ENCODE measurements at regions not wholly inside any gene's neighbourhood (a gene's known extent, or its start where the extent isn't known, plus 50 kb on each side); places are given as distances from the start of the nearest gene placed in this dataset.

DNA sequence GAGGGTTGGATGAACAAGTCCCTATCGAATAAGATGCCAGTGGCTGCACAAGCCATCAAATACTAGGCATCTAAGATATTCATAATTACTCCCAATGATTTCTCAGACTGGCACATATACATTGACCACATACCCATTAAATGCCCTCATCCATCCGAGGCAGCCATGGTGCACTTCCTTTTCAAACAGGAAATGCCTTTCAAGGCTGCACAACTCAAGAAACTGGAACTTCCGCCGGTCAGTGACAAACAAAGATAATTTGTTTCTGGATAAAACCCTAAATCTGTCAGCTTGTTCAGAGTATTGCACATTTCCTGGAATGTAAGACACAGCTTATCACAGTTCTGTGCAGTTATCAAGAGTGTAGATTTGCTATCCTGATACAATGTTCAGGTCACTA lies 203.7 kb downstream of the RMST start:
- no peak for DNase-seq (ENCODE audit: low spot score, unreplicated experiment)
- Mint-ChIP-seq H3K4me3 (ENCODE audit: low read depth) (no peak overlapping the region), H3K4me1 (ENCODE audit: low read depth) (no peaks in the 10 kb centered on the region), H3K36me3 (ENCODE audit: insufficient read depth) (peaks cover 2% of the 10 kb centered on the region), H3K9me3 (ENCODE audit: low read depth) (peaks cover 10% of the 10 kb centered on the region), H3K27ac (no peak overlapping the region), H3K27me3 (peaks cover 3% of the 10 kb centered on the region)
- TF ChIP-seq, protein P1, sequence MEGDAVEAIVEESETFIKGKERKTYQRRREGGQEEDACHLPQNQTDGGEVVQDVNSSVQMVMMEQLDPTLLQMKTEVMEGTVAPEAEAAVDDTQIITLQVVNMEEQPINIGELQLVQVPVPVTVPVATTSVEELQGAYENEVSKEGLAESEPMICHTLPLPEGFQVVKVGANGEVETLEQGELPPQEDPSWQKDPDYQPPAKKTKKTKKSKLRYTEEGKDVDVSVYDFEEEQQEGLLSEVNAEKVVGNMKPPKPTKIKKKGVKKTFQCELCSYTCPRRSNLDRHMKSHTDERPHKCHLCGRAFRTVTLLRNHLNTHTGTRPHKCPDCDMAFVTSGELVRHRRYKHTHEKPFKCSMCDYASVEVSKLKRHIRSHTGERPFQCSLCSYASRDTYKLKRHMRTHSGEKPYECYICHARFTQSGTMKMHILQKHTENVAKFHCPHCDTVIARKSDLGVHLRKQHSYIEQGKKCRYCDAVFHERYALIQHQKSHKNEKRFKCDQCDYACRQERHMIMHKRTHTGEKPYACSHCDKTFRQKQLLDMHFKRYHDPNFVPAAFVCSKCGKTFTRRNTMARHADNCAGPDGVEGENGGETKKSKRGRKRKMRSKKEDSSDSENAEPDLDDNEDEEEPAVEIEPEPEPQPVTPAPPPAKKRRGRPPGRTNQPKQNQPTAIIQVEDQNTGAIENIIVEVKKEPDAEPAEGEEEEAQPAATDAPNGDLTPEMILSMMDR (IDR thresholded peaks at IDR 0.05; ENCODE audit: unreplicated experiment): no peak

DNA sequence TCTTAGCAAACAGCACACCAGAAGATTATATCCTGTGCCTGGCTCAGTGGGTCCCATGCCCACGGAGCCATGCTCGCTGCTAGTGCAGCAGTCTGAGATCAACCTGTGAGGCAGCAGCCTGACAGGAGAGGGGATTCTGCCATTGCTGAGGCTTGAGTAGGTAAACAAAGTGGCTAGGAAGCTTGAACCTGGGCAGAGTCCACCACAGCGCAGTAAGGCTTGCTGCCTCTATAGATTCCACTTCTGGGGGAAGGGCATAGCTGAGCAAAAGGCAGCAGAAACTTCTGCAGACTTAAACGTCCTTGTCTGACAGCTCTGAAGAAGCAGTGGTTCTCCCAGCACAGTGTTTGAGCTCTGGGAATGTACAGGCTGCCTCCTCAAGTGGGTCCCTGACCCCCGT lies 210.3 kb downstream of the RMST start:
- no peak for DNase-seq (ENCODE audit: low spot score, unreplicated experiment)
- TF ChIP-seq, protein P1 (IDR thresholded peaks at IDR 0.05; ENCODE audit: unreplicated experiment): no peak
- H3K4me1 Mint-ChIP-seq (ENCODE audit: low read depth): no peaks in the 10 kb centered on the region
- no peak overlapping the region for H3K27ac Mint-ChIP-seq
- peaks cover 3% of the 10 kb centered on the region for H3K36me3 Mint-ChIP-seq (ENCODE audit: insufficient read depth)
- no peaks in the 10 kb centered on the region for H3K27me3 Mint-ChIP-seq
- H3K4me3 Mint-ChIP-seq (ENCODE audit: low read depth): no peak overlapping the region
- peaks cover 19% of the 10 kb centered on the region for H3K9me3 Mint-ChIP-seq (ENCODE audit: low read depth)

DNA sequence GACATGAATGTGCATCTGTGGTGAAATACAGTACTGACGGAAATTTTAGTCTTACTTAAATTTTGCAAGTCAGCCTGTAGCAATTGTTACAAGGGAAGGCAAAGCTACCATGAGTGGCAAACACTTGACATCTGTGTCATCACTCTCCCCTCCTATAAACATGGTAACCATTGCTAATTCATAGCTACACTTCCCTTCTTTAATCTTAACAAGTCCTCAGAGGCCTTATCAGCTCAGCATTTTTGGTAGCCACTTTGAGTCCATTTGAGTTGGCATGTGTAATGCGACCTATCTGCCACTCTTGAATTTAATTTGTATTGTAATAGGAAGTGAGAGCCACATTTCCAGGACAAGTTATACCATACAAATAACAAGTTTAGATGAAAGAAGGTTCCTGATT lies 218.1 kb downstream of the RMST start:
- no peak for DNase-seq (ENCODE audit: low spot score, unreplicated experiment)
- Mint-ChIP-seq H3K27me3 (no peaks in the 10 kb centered on the region), H3K36me3 (ENCODE audit: insufficient read depth) (no peaks in the 10 kb centered on the region), H3K4me1 (ENCODE audit: low read depth) (no peaks in the 10 kb centered on the region), H3K27ac (no peak overlapping the region), H3K9me3 (ENCODE audit: low read depth) (peaks cover 9% of the 10 kb centered on the region), H3K4me3 (ENCODE audit: low read depth) (no peak overlapping the region)
- TF ChIP-seq, protein P1 (IDR thresholded peaks at IDR 0.05; ENCODE audit: unreplicated experiment): no peak

DNA sequence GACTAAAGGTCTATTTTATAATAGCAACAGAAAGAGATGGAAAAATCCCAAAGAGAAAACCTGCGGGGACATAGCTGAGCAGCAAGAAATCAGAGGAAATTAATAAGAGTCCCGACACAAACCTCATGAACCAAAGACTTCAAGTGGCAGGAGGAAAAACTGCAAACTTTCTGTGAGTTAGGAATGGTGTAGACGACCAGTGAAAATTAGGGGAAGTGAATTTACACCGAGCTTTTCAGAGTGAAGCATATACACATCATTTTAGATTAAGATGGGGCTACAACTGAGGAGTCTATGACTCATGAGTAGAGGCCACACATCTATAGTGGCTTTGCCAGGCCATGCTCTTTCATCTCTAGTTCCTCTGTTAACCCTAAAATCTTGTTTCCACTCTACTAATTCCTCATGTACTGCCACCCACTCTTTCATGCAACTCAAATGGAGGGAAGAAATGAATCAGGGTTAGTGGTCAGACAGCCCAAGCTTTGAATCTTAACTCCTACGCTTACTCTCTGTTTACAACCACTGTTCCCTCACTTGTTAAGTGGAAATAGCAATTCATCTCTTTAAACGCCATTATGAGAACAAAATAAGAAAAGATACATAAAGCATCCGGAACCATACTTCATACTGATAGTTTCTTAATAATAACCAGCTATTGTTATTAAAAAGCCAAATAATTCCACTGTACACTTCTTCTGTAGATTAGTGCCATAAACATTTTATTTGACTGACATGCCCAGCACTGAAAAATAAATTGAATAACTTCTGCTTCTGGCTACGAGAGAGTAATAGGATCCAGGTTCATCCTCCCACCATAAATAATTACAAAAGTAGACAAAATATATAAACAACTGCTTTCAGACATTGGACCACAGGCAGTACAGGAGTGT lies 219.3 kb downstream of the RMST start:
- H3K27me3 Mint-ChIP-seq: no peaks in the 10 kb centered on the region
- no peak overlapping the region for H3K27ac Mint-ChIP-seq
- peaks cover 7% of the 10 kb centered on the region for H3K9me3 Mint-ChIP-seq (ENCODE audit: low read depth)
- no peaks in the 10 kb centered on the region for H3K4me1 Mint-ChIP-seq (ENCODE audit: low read depth)
- no peak for DNase-seq (ENCODE audit: low spot score, unreplicated experiment)
- H3K36me3 Mint-ChIP-seq (ENCODE audit: insufficient read depth): no peaks in the 10 kb centered on the region
- H3K4me3 Mint-ChIP-seq (ENCODE audit: low read depth): no peak overlapping the region
- TF ChIP-seq, protein P1 (IDR thresholded peaks at IDR 0.05; ENCODE audit: unreplicated experiment): no peak

DNA sequence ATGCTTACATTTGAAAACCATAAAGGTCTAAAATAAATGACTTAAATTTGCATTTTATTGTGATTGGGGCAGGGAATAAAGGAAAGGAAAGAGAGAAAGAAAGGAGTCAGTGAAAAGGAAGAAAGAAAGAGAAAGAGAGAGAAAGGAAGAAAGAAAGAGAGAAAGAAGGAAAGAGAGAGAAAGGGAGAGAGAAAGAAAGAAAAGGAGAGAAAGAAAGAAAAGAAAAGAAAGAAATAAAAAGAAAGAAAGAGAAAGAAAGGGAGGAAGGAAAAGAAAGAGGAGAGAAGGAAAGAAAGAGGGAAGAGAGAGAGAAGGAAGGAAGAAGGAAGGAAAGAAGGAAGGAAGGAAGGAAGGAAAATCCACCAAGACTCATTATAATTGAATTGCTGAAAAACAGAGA lies 222.8 kb downstream of the RMST start:
- Mint-ChIP-seq H3K27ac (no peak overlapping the region), H3K4me3 (ENCODE audit: low read depth) (no peak overlapping the region), H3K9me3 (ENCODE audit: low read depth) (no peaks in the 10 kb centered on the region), H3K36me3 (ENCODE audit: insufficient read depth) (no peaks in the 10 kb centered on the region), H3K4me1 (ENCODE audit: low read depth) (no peaks in the 10 kb centered on the region), H3K27me3 (no peaks in the 10 kb centered on the region)
- no peak for DNase-seq (ENCODE audit: low spot score, unreplicated experiment)
- TF ChIP-seq, protein P1 (IDR thresholded peaks at IDR 0.05; ENCODE audit: unreplicated experiment): no peak

Measured in progenitor cell of endocrine pancreas (in vitro differentiated cells).